Ascending aorta (tissue), 2 donors: ENCODE measurements at regions not wholly inside any gene's neighbourhood (a gene's known extent, or its start where the extent isn't known, plus 50 kb on each side); places are given as distances from the start of the nearest gene placed in this dataset.

Experiments used
- DNase-seq, 2 donors: peaks; one replicate each; pipeline ENCODE4 v3.0.0-alpha.2; 2019; ENCODE audit warnings: low spot score in 2 of 2
- H3K27ac ChIP-seq, 2 donors: fragments of 200-600 bp; sonication (generic); one replicate each; pipeline ENCODE4 v1.5.1; 2016 to 2017; ENCODE audit warnings: mild to moderate bottlenecking in 1 of 2
- H3K27me3 ChIP-seq: fragments of 200-600 bp; sonication (generic); one replicate; pipeline ENCODE4 v1.5.1; 2017
- H3K36me3 ChIP-seq, 2 donors: fragments of 200-600 bp; sonication (generic); one replicate each; pipeline ENCODE4 v1.5.1; 2016
- H3K4me1 ChIP-seq, 2 donors: fragments of 200-600 bp; sonication (generic); one replicate each; pipeline ENCODE4 v1.5.1; 2016 to 2017; ENCODE audit warnings: mild to moderate bottlenecking in 1 of 2
- H3K4me3 ChIP-seq, 2 donors: fragments of 200-600 bp; sonication (generic); one replicate each; pipeline ENCODE4 v1.5.1; 2016 to 2017; ENCODE audit warnings: mild to moderate bottlenecking in 1 of 2
- H3K9me3 ChIP-seq, 2 donors: fragments of 200-600 bp; sonication (generic); one replicate each; pipeline ENCODE4 v1.5.1; 2016
- intact Hi-C: fragments of 100-400 bp; cut with DNase I; formaldehyde crosslinking; loops from one replicate; pipeline ENCODE4 v1.15.1; 2023
- TF ChIP-seq, protein P1 (sequence below), 3 experiments: fragments of 200-600 bp in 2 of 3; fragments of 450-650 bp in 1 of 3; sonication (generic) in 2 of 3; IDR thresholded peaks; one replicate each; pipeline ENCODE4 v1.5.1; 2016 to 2019; ENCODE audit warnings: antibody characterized with exemption in 3 of 3, mild to moderate bottlenecking in 1 of 3, moderate library complexity in 1 of 3

DNA sequence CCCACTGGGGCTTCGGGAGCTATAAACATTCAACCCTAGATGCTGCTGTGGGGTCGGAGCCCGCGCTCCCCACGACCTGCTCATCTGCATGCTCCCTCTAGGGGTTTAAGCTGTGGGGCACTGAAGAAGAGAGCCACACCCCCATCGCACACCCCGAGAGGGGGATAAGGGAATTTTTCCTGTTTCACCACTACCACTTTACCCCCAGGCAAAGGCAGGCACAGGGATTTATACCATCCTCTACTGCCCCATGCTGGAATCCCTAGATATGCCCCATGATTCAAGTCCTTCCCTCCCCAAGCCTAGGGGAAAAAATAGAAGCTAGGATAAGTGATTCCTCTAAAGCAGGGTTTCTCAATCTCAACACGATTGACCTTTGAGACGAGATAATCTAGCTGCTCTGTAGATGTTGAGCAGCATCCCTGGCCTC is 59.9 kb upstream of the CCDC60 start:
- no peaks in the 10 kb centered on the region for H3K27me3 ChIP-seq
- DNase-seq = no peak
- H3K4me3 ChIP-seq = no peak overlapping the region
- TF ChIP-seq, protein P1, sequence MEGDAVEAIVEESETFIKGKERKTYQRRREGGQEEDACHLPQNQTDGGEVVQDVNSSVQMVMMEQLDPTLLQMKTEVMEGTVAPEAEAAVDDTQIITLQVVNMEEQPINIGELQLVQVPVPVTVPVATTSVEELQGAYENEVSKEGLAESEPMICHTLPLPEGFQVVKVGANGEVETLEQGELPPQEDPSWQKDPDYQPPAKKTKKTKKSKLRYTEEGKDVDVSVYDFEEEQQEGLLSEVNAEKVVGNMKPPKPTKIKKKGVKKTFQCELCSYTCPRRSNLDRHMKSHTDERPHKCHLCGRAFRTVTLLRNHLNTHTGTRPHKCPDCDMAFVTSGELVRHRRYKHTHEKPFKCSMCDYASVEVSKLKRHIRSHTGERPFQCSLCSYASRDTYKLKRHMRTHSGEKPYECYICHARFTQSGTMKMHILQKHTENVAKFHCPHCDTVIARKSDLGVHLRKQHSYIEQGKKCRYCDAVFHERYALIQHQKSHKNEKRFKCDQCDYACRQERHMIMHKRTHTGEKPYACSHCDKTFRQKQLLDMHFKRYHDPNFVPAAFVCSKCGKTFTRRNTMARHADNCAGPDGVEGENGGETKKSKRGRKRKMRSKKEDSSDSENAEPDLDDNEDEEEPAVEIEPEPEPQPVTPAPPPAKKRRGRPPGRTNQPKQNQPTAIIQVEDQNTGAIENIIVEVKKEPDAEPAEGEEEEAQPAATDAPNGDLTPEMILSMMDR (IDR thresholded peaks at IDR 0.05) = no peak
- no peaks in the 10 kb centered on the region for H3K4me1 ChIP-seq
- no peak overlapping the region for H3K27ac ChIP-seq
- H3K9me3 ChIP-seq = no peaks in the 10 kb centered on the region
- H3K36me3 ChIP-seq = no peaks in the 10 kb centered on the region
- intact Hi-C loops = loop anchor here (2.0 kb wide), 1 partner anchor 160 kb away; no protein-coding TSS in a partner anchor

DNA sequence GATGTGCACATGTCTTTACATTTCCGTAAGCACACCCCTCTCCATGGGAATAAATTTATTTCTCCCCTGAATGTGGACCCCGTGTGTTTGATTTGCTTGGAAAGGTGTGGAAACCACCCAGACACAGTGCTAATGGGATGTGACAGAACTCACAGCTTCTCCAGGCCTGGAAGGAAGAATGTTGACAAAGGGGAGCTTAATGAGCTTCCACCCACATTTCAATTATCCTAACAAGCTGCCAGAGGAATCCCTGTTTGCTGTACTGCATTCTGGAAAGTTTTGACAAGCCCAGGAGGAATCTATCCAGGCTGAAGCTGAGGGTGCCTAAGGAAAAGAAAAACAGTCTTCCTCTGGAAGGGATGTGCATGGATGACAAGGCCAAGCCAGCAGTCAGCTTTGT is 51.2 kb upstream of the CCDC60 start:
- no peaks in the 10 kb centered on the region for H3K36me3 ChIP-seq
- no peaks in the 10 kb centered on the region for H3K9me3 ChIP-seq
- H3K27me3 ChIP-seq = no peaks in the 10 kb centered on the region
- H3K27ac ChIP-seq = no peak overlapping the region
- no peak for DNase-seq
- TF ChIP-seq, protein P1 (IDR thresholded peaks at IDR 0.05) = no peak
- H3K4me1 ChIP-seq = no peaks in the 10 kb centered on the region
- intact Hi-C loops = no loop called here
- no peak overlapping the region for H3K4me3 ChIP-seq
